Activated CD8-positive, alpha-beta T cell treated with anti-CD3 and anti-CD28 coated beads for 36 hours (primary cell): ENCODE measurements at regions not wholly inside any gene's neighbourhood (a gene's known extent, or its start where the extent isn't known, plus 50 kb on each side); places are given as distances from the start of the nearest gene placed in this dataset.

Experiments used
- ATAC-seq: fragments of 200-7000 bp; cut with Tn5 transposase; one replicate; pipeline ENCODE4 v1.10.0; 2021; ENCODE audit warnings: mild to moderate bottlenecking, moderate library complexity
- CTCF ChIA-PET: fragments of 350-600 bp; sonication (Branson Sonifier 250); formaldehyde crosslinking; loops from one replicate; lab custom pipeline; 2021; ENCODE audit warnings: antibody characterized with exemption; lab: Charles Lee
- POLR2A ChIA-PET: fragments of 350-600 bp; sonication (Branson Sonifier 250); formaldehyde crosslinking; loops from one replicate; lab custom pipeline; 2021; ENCODE audit warnings: antibody characterized with exemption; lab: Charles Lee
- DNase-seq: peaks from one replicate; pipeline ENCODE4 v3.0.0-alpha.2; 2020
- H3K27ac Mint-ChIP-seq: one replicate; pipeline ENCODE4 v1.8.0; 2021; ENCODE audit warnings: mild to moderate bottlenecking, mixed read lengths
- H3K27me3 Mint-ChIP-seq: one replicate; pipeline ENCODE4 v1.8.0; 2021; ENCODE audit warnings: mixed read lengths
- H3K36me3 Mint-ChIP-seq: one replicate; pipeline ENCODE4 v1.8.0; 2021; ENCODE audit warnings: low read depth, mixed read lengths
- H3K4me1 Mint-ChIP-seq: one replicate; pipeline ENCODE4 v1.8.0; 2021; ENCODE audit warnings: low read depth, mixed read lengths
- H3K4me3 Mint-ChIP-seq: one replicate; pipeline ENCODE4 v1.8.0; 2021; ENCODE audit warnings: mild to moderate bottlenecking, moderate library complexity, mixed read lengths
- H3K9me3 Mint-ChIP-seq: one replicate; pipeline ENCODE4 v1.8.0; 2021; ENCODE audit warnings: mixed read lengths
- intact Hi-C: fragments of 100-400 bp; cut with micrococcal nuclease; formaldehyde crosslinking; loops from one replicate; pipeline ENCODE4 v1.10.0; 2022
- TF ChIP-seq, protein P1 (sequence below): fragments of 200-600 bp; IDR thresholded peaks from one replicate; pipeline ENCODE4 v1.8.0; 2022; ENCODE audit warnings: antibody characterized with exemption, mild to moderate bottlenecking

DNA sequence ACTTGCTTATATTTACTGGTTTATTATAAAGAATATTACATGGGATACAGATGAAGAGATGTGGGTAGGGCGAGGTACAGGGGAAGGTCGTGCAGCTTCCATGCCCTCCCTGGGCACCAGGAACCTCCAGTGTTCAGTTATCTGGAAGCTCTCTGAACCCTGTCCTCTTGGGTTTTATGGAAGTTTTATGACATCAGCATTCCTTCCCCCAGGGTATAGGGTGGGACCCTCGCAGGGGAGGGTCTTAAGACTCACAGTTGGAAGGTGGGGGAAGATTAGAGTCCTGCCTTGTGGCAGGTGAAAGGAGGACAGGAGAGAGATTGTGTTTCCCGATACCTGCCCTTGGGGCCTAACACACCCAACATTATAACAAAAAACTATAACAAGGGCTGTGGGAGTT lies 71.8 kb upstream of the NPAS1 start:
- Mint-ChIP-seq H3K4me1 (peaks cover 33% of the 10 kb centered on the region), H3K36me3 (peaks cover 4% of the 10 kb centered on the region), H3K27me3 (no peaks in the 10 kb centered on the region), H3K27ac (no peak overlapping the region), H3K4me3 (no peak overlapping the region), H3K9me3 (no peaks in the 10 kb centered on the region)
- DNase-seq: no peak
- intact Hi-C loops: no loop called here
- ATAC-seq: no peak
- CTCF ChIA-PET: interaction anchor here (1.6 kb wide), 1 partner anchor 26 kb away, joined by 3 read pairs; no protein-coding TSS in a partner anchor
- POLR2A ChIA-PET: interaction anchor here (0.6 kb wide), 1 partner anchor 20 kb away, joined by 3 read pairs; no protein-coding TSS in a partner anchor
- TF ChIP-seq, protein P1, sequence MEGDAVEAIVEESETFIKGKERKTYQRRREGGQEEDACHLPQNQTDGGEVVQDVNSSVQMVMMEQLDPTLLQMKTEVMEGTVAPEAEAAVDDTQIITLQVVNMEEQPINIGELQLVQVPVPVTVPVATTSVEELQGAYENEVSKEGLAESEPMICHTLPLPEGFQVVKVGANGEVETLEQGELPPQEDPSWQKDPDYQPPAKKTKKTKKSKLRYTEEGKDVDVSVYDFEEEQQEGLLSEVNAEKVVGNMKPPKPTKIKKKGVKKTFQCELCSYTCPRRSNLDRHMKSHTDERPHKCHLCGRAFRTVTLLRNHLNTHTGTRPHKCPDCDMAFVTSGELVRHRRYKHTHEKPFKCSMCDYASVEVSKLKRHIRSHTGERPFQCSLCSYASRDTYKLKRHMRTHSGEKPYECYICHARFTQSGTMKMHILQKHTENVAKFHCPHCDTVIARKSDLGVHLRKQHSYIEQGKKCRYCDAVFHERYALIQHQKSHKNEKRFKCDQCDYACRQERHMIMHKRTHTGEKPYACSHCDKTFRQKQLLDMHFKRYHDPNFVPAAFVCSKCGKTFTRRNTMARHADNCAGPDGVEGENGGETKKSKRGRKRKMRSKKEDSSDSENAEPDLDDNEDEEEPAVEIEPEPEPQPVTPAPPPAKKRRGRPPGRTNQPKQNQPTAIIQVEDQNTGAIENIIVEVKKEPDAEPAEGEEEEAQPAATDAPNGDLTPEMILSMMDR: no peak

GRCh38 chr19:46950526-46951170 lies 69.0 kb upstream of the NPAS1 start:
- DNase-seq (no peak), ATAC-seq (no peak)
- Mint-ChIP-seq H3K27ac (peak overlapping the region; percentile 61), H3K4me1 (peaks cover 50% of the 10 kb centered on the region), H3K9me3 (no peaks in the 10 kb centered on the region), H3K36me3 (peaks cover 7% of the 10 kb centered on the region), H3K27me3 (no peaks in the 10 kb centered on the region), H3K4me3 (no peak overlapping the region)
- ChIA-PET POLR2A (interaction anchor here (0.7 kb wide), 1 partner anchor 26 kb away, joined by 3 read pairs; no protein-coding TSS in a partner anchor), CTCF (interaction anchor here (0.5 to 2.0 kb wide), 2 partner anchors 40 to 167 kb away, joined by 4 to 6 read pairs; no protein-coding TSS in a partner anchor)
- intact Hi-C loops: no loop called here
- TF ChIP-seq, protein P1: no peak

- H3K9me3 Mint-ChIP-seq: no peaks in the 10 kb centered on the region
- H3K27me3 Mint-ChIP-seq: no peaks in the 10 kb centered on the region
- POLR2A ChIA-PET: interaction anchor here (0.7 kb wide), 1 partner anchor 27 kb away, joined by 3 read pairs; no protein-coding TSS in a partner anchor
- H3K4me3 Mint-ChIP-seq: no peak overlapping the region
- peak overlapping the region; percentile 61 for H3K27ac Mint-ChIP-seq
- peaks cover 7% of the 10 kb centered on the region for H3K36me3 Mint-ChIP-seq
- intact Hi-C loops: no loop called here
- CTCF ChIA-PET: interaction anchor here (2.0 kb wide), 1 partner anchor 39 kb away, joined by 6 read pairs; no protein-coding TSS in a partner anchor
- H3K4me1 Mint-ChIP-seq: peaks cover 54% of the 10 kb centered on the region
- DNase-seq: peak; percentile 35
- ATAC-seq: peak; percentile 52
- TF ChIP-seq, protein P1: no peak
Observed at GRCh38 chr19:46951171-46951986, 68.3 kb upstream of the NPAS1 start.

GRCh38 chr19:46952874-46953273 lies 66.8 kb upstream of the NPAS1 start:
- H3K27ac Mint-ChIP-seq: peak overlapping the region; percentile 35
- CTCF ChIA-PET: interaction anchor here (0.6 to 0.9 kb wide), 2 partner anchors 11 to 186 kb away, joined by 3 read pairs; no protein-coding TSS in a partner anchor
- TF ChIP-seq, protein P1: no peak
- H3K4me3 Mint-ChIP-seq: no peak overlapping the region
- POLR2A ChIA-PET: interaction anchor here (1.2 kb wide), 1 partner anchor 11 kb away, joined by 3 read pairs; no protein-coding TSS in a partner anchor
- peaks cover 57% of the 10 kb centered on the region for H3K4me1 Mint-ChIP-seq
- DNase-seq: no peak
- no peaks in the 10 kb centered on the region for H3K9me3 Mint-ChIP-seq
- H3K36me3 Mint-ChIP-seq: peaks cover 7% of the 10 kb centered on the region
- no peaks in the 10 kb centered on the region for H3K27me3 Mint-ChIP-seq
- no peak for ATAC-seq
- intact Hi-C loops: no loop called here
